Thyroid gland (tissue), 4 donors: ENCODE measurements at regions not wholly inside any gene's neighbourhood (a gene's known extent, or its start where the extent isn't known, plus 50 kb on each side); places are given as distances from the start of the nearest gene placed in this dataset.

Source experiments
- CTCF ChIP-seq, 6 experiments: fragments of 200-600 bp in 3 of 6; fragments of 450-650 bp in 3 of 6; sonication (generic) in 3 of 6; IDR thresholded peaks; one replicate each; pipeline ENCODE4 v1.5.1; 2016 to 2019; ENCODE audit warnings: antibody characterized with exemption in 6 of 6, mild to moderate bottlenecking in 2 of 6, inconsistent platforms in 1 of 6, moderate library complexity in 1 of 6
- POLR2A ChIP-seq, 2 donors: fragments of 450-650 bp; IDR thresholded peaks; one replicate each; pipeline ENCODE4 v1.6.1; 2017; ENCODE audit warnings: antibody characterized with exemption in 2 of 2, mild to moderate bottlenecking in 2 of 2, moderate library complexity in 1 of 2

GRCh38 chr5:2471152-2471879, 280.2 kb downstream of the IRX2 start:
- no peak for TF ChIP-seq CTCF (IDR thresholded peaks at IDR 0.05)
- no peak for TF ChIP-seq POLR2A (IDR thresholded peaks at IDR 0.05)
